Adrenal gland (tissue), 5 donors: ENCODE measurements at regions not wholly inside any gene's neighbourhood (a gene's known extent, or its start where the extent isn't known, plus 50 kb on each side); places are given as distances from the start of the nearest gene placed in this dataset.

ENCODE experiments used
- POLR2A ChIP-seq, 2 donors: fragments of 450-650 bp; IDR thresholded peaks; one replicate each; pipeline ENCODE4 v1.6.1; 2017; ENCODE audit warnings: antibody characterized with exemption in 2 of 2, mild to moderate bottlenecking in 2 of 2, moderate library complexity in 1 of 2
- TF ChIP-seq, protein P1 (sequence below), 6 experiments: fragments of 450-650 bp in 4 of 6; fragments of 200-600 bp in 2 of 6; sonication (generic) in 1 of 6; IDR thresholded peaks; 1 replicate in 5 of 6; 2 replicates in 1 of 6; pipeline versions ENCODE4 v1.5.1 to v1.8.0; 2016 to 2021; ENCODE audit warnings: antibody characterized with exemption in 6 of 6, mild to moderate bottlenecking in 2 of 6, moderate library complexity in 1 of 6
- donor health status: DM: no; HTN: no; CAD: no.

DNA sequence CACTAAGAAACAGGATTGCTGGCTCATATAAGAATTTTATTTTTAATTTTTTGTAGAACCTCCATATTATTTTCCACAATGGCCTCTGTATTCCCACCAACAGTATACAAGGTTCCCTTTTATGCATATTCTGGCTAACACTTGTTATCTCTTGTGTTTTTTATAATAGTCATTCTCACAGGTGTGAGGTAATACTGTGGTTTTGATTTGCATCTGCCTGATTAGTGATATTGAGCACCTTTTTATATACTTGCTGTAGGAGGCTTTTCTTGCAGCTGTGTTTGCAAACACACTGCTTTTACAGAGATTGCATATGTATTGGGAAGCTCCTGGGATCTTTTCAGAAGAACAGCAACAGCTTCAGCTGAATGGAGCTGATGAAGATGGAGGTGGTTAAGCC is 164.8 kb downstream of the DEPDC1B start:
- TF ChIP-seq, protein P1, sequence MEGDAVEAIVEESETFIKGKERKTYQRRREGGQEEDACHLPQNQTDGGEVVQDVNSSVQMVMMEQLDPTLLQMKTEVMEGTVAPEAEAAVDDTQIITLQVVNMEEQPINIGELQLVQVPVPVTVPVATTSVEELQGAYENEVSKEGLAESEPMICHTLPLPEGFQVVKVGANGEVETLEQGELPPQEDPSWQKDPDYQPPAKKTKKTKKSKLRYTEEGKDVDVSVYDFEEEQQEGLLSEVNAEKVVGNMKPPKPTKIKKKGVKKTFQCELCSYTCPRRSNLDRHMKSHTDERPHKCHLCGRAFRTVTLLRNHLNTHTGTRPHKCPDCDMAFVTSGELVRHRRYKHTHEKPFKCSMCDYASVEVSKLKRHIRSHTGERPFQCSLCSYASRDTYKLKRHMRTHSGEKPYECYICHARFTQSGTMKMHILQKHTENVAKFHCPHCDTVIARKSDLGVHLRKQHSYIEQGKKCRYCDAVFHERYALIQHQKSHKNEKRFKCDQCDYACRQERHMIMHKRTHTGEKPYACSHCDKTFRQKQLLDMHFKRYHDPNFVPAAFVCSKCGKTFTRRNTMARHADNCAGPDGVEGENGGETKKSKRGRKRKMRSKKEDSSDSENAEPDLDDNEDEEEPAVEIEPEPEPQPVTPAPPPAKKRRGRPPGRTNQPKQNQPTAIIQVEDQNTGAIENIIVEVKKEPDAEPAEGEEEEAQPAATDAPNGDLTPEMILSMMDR (IDR thresholded peaks at IDR 0.05) = no peak
- no peak for TF ChIP-seq POLR2A (IDR thresholded peaks at IDR 0.05)
